Lower leg skin (tissue), 3 donors: ENCODE measurements at regions not wholly inside any gene's neighbourhood (a gene's known extent, or its start where the extent isn't known, plus 50 kb on each side); places are given as distances from the start of the nearest gene placed in this dataset.

Experiments
- POLR2A ChIP-seq, 2 donors: fragments of 450-650 bp; IDR thresholded peaks; one replicate each; pipeline ENCODE4 v1.6.1; 2016 to 2017; ENCODE audit warnings: antibody characterized with exemption in 2 of 2, mild to moderate bottlenecking in 1 of 2, moderate library complexity in 1 of 2
- TF ChIP-seq, protein P1 (sequence below), 3 donors: fragments of 450-650 bp; IDR thresholded peaks; one replicate each; pipeline ENCODE4 v1.5.1; 2016; ENCODE audit warnings: antibody characterized with exemption in 3 of 3, mild to moderate bottlenecking in 3 of 3, moderate library complexity in 2 of 3

GRCh38 chr2:188146888-188147287 is 144.8 kb upstream of the GULP1 start:
- no peak for TF ChIP-seq POLR2A (IDR thresholded peaks at IDR 0.05)
- TF ChIP-seq, protein P1, sequence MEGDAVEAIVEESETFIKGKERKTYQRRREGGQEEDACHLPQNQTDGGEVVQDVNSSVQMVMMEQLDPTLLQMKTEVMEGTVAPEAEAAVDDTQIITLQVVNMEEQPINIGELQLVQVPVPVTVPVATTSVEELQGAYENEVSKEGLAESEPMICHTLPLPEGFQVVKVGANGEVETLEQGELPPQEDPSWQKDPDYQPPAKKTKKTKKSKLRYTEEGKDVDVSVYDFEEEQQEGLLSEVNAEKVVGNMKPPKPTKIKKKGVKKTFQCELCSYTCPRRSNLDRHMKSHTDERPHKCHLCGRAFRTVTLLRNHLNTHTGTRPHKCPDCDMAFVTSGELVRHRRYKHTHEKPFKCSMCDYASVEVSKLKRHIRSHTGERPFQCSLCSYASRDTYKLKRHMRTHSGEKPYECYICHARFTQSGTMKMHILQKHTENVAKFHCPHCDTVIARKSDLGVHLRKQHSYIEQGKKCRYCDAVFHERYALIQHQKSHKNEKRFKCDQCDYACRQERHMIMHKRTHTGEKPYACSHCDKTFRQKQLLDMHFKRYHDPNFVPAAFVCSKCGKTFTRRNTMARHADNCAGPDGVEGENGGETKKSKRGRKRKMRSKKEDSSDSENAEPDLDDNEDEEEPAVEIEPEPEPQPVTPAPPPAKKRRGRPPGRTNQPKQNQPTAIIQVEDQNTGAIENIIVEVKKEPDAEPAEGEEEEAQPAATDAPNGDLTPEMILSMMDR (IDR thresholded peaks at IDR 0.05) = no peak
